ENCODE measurements at regions not wholly inside any gene's neighbourhood (a gene's known extent, or its start where the extent isn't known, plus 50 kb on each side); places are given as distances from the start of the nearest gene placed in this dataset.

GRCh38 chr4:55175779-55176231 lies 50.4 kb upstream of the KDR start:
- Histone ChIP-seq H3K27ac (ENCODE audit: low read depth, low read length, severe bottlenecking) (peak overlapping the region; percentile 98), H3K36me3 (ENCODE audit: control insufficient read depth, insufficient read depth, low read length) (peaks cover 5% of the 10 kb centered on the region), H3K4me3 (ENCODE audit: extremely low read depth, insufficient read depth, low read length, poor library complexity, severe bottlenecking) (peak overlapping the region; percentile 23), H3K9me3 (ENCODE audit: control insufficient read depth, low read length) (no peaks in the 10 kb centered on the region), H3K4me1 (ENCODE audit: control insufficient read depth, insufficient read depth, low read length, poor library complexity, severe bottlenecking) (peaks cover 53% of the 10 kb centered on the region)
- WGBS, 2 experiments (ENCODE audit: insufficient coverage in 2 of 2) = 29 to 70% methylated on average over 1 to 2 of the region's 5 CpGs

GRCh38 chr4:55176497-55176896 lies 51.1 kb upstream of the KDR start:
- peak overlapping the region; percentile 98 for H3K27ac ChIP-seq (ENCODE audit: low read depth, low read length, severe bottlenecking)
- 100% methylated on average over 1 of the region's 4 CpGs for WGBS, 2 experiments (ENCODE audit: insufficient coverage in 2 of 2)

GRCh38 chr4:55177461-55177860 lies 52.1 kb upstream of the KDR start:
- H3K27ac ChIP-seq (ENCODE audit: low read depth, low read length, severe bottlenecking) = peak overlapping the region; percentile 6
- H3K4me1 ChIP-seq (ENCODE audit: control insufficient read depth, insufficient read depth, low read length, poor library complexity, severe bottlenecking) = peaks cover 63% of the 10 kb centered on the region
- WGBS, 2 experiments (ENCODE audit: insufficient coverage in 2 of 2) = 94% methylated on average over 3 of the region's 4 CpGs; no CpG with 5 or more reads in 1 of the 2 experiments
- no peaks in the 10 kb centered on the region for H3K9me3 ChIP-seq (ENCODE audit: control insufficient read depth, low read length)
- H3K36me3 ChIP-seq (ENCODE audit: control insufficient read depth, insufficient read depth, low read length) = peaks cover 5% of the 10 kb centered on the region
- H3K4me3 ChIP-seq (ENCODE audit: extremely low read depth, insufficient read depth, low read length, poor library complexity, severe bottlenecking) = no peak overlapping the region

More at GRCh38 chr4:55176497-55176896, 51.1 kb upstream of the KDR start:
- Histone ChIP-seq H3K4me1 (ENCODE audit: control insufficient read depth, insufficient read depth, low read length, poor library complexity, severe bottlenecking) (peaks cover 60% of the 10 kb centered on the region), H3K9me3 (ENCODE audit: control insufficient read depth, low read length) (no peaks in the 10 kb centered on the region), H3K36me3 (ENCODE audit: control insufficient read depth, insufficient read depth, low read length) (peaks cover 5% of the 10 kb centered on the region), H3K4me3 (ENCODE audit: extremely low read depth, insufficient read depth, low read length, poor library complexity, severe bottlenecking) (peak overlapping the region; percentile 23)

- H3K4me1 ChIP-seq (ENCODE audit: control insufficient read depth, insufficient read depth, low read length, poor library complexity, severe bottlenecking) = peaks cover 60% of the 10 kb centered on the region
- whole genome bisulfite sequencing, 2 experiments (ENCODE audit: insufficient coverage in 2 of 2) = 80 to 93% methylated on average over 3 to 4 of the region's 7 CpGs
- H3K4me3 ChIP-seq (ENCODE audit: extremely low read depth, insufficient read depth, low read length, poor library complexity, severe bottlenecking) = no peak overlapping the region
- no peaks in the 10 kb centered on the region for H3K9me3 ChIP-seq (ENCODE audit: control insufficient read depth, low read length)
- peak overlapping the region; percentile 6 for H3K27ac ChIP-seq (ENCODE audit: low read depth, low read length, severe bottlenecking)
- peaks cover 5% of the 10 kb centered on the region for H3K36me3 ChIP-seq (ENCODE audit: control insufficient read depth, insufficient read depth, low read length)
These were observed 53.0 kb upstream of the KDR start for GRCh38 chr4:55178226-55179005.

- peaks cover 5% of the 10 kb centered on the region for H3K36me3 ChIP-seq (ENCODE audit: control insufficient read depth, insufficient read depth, low read length)
- H3K4me3 ChIP-seq (ENCODE audit: extremely low read depth, insufficient read depth, low read length, poor library complexity, severe bottlenecking) = no peak overlapping the region
- no peaks in the 10 kb centered on the region for H3K9me3 ChIP-seq (ENCODE audit: control insufficient read depth, low read length)
- H3K27ac ChIP-seq (ENCODE audit: low read depth, low read length, severe bottlenecking) = peak overlapping the region; percentile 91
- WGBS, 2 experiments (ENCODE audit: insufficient coverage in 2 of 2) = 44 to 72% methylated on average over 2 to 3 of the region's 9 CpGs
- H3K4me1 ChIP-seq (ENCODE audit: control insufficient read depth, insufficient read depth, low read length, poor library complexity, severe bottlenecking) = peaks cover 65% of the 10 kb centered on the region
These were observed 55.9 kb upstream of the KDR start for GRCh38 chr4:55181010-55182005.

- Histone ChIP-seq H3K36me3 (ENCODE audit: control insufficient read depth, insufficient read depth, low read length) (no peaks in the 10 kb centered on the region), H3K9me3 (ENCODE audit: control insufficient read depth, low read length) (peaks cover 10% of the 10 kb centered on the region), H3K27ac (ENCODE audit: low read depth, low read length, severe bottlenecking) (peak overlapping the region; percentile 86), H3K4me1 (ENCODE audit: control insufficient read depth, insufficient read depth, low read length, poor library complexity, severe bottlenecking) (peaks cover 63% of the 10 kb centered on the region), H3K4me3 (ENCODE audit: extremely low read depth, insufficient read depth, low read length, poor library complexity, severe bottlenecking) (no peak overlapping the region)
- WGBS, 2 experiments (ENCODE audit: insufficient coverage in 2 of 2) = 52 to 58% methylated on average over 5 to 6 of the region's 8 CpGs
These were observed 58.7 kb upstream of the KDR start for GRCh38 chr4:55183926-55184599.

GRCh38 chr4:55184600-55185523 lies 59.5 kb upstream of the KDR start:
- WGBS, 2 experiments (ENCODE audit: insufficient coverage in 2 of 2) = 93 to 98% methylated on average over 6 of the region's 9 CpGs
- Histone ChIP-seq H3K9me3 (ENCODE audit: control insufficient read depth, low read length) (peaks cover 10% of the 10 kb centered on the region), H3K4me1 (ENCODE audit: control insufficient read depth, insufficient read depth, low read length, poor library complexity, severe bottlenecking) (peaks cover 63% of the 10 kb centered on the region), H3K4me3 (ENCODE audit: extremely low read depth, insufficient read depth, low read length, poor library complexity, severe bottlenecking) (no peak overlapping the region), H3K36me3 (ENCODE audit: control insufficient read depth, insufficient read depth, low read length) (no peaks in the 10 kb centered on the region), H3K27ac (ENCODE audit: low read depth, low read length, severe bottlenecking) (peak overlapping the region; percentile 86)

GRCh38 chr4:55186123-55186522 lies 60.7 kb upstream of the KDR start:
- no peaks in the 10 kb centered on the region for H3K36me3 ChIP-seq (ENCODE audit: control insufficient read depth, insufficient read depth, low read length)
- H3K27ac ChIP-seq (ENCODE audit: low read depth, low read length, severe bottlenecking) = peak overlapping the region; percentile 67
- peaks cover 57% of the 10 kb centered on the region for H3K4me1 ChIP-seq (ENCODE audit: control insufficient read depth, insufficient read depth, low read length, poor library complexity, severe bottlenecking)
- peaks cover 10% of the 10 kb centered on the region for H3K9me3 ChIP-seq (ENCODE audit: control insufficient read depth, low read length)
- no peak overlapping the region for H3K4me3 ChIP-seq (ENCODE audit: extremely low read depth, insufficient read depth, low read length, poor library complexity, severe bottlenecking)

- 29% methylated on average over 1 of the region's 3 CpGs; no CpG with 5 or more reads in 1 of the 2 experiments for WGBS, 2 experiments (ENCODE audit: insufficient coverage in 2 of 2)
- Histone ChIP-seq H3K9me3 (ENCODE audit: control insufficient read depth, low read length) (peaks cover 10% of the 10 kb centered on the region), H3K36me3 (ENCODE audit: control insufficient read depth, insufficient read depth, low read length) (no peaks in the 10 kb centered on the region), H3K4me1 (ENCODE audit: control insufficient read depth, insufficient read depth, low read length, poor library complexity, severe bottlenecking) (peaks cover 51% of the 10 kb centered on the region), H3K27ac (ENCODE audit: low read depth, low read length, severe bottlenecking) (peak overlapping the region; percentile 67), H3K4me3 (ENCODE audit: extremely low read depth, insufficient read depth, low read length, poor library complexity, severe bottlenecking) (no peak overlapping the region)
These were observed 61.3 kb upstream of the KDR start for GRCh38 chr4:55186700-55187099.

Data from mesodermal cell (in vitro differentiated cells).